IMR-90 (cell line): ENCODE measurements at regions not wholly inside any gene's neighbourhood (a gene's known extent, or its start where the extent isn't known, plus 50 kb on each side); places are given as distances from the start of the nearest gene placed in this dataset.

ENCODE experiments used
- ATAC-seq: fragments of 200-7000 bp; cut with Tn5 transposase; 2 replicates; pipeline ENCODE4 v1.9.1; 2020; ENCODE audit warnings: low read depth, mild to moderate bottlenecking, moderate library complexity
- BruUV-seq: library from RNA; stranded (reverse); fragments of 400-500 nt; replicated peaks from 2 replicates; lab custom pipeline; 2021; lab: Mats Ljungman, UMichigan
- CTCF ChIA-PET: fragments of 300-600 bp; formaldehyde crosslinking; extraction: SDS; loops from one replicate; lab custom pipeline; 2021; ENCODE audit warnings: antibody characterized with exemption; lab: Yijun Ruan, JAX
- POLR2A ChIA-PET: fragments of 300-600 bp; sonication (Branson Sonifier 250); formaldehyde crosslinking; loops from one replicate; lab custom pipeline; 2022; ENCODE audit warnings: antibody characterized with exemption; ENCODE audit not compliant: unreplicated experiment; lab: Charles Lee
- DNase-seq: peaks from one replicate; pipeline ENCODE4 v3.0.0; 2013
- H2AFZ ChIP-seq: replicated peaks from 2 replicates; pipeline ENCODE3; 2013; ENCODE audit warnings: low read length, mild to moderate bottlenecking; ENCODE audit not compliant: poor library complexity
- H2AK5ac ChIP-seq: 2 replicates; pipeline ENCODE4 v1.6.1; 2013; ENCODE audit warnings: low read depth, low read length, inconsistent platforms
- H2AK9ac ChIP-seq: replicated peaks from 2 replicates; pipeline ENCODE3; 2013; ENCODE audit warnings: mild to moderate bottlenecking, low read depth, low read length, moderate library complexity; ENCODE audit not compliant: poor library complexity
- H2BK120ac ChIP-seq: 2 replicates; pipeline ENCODE4 v1.6.1; 2013; ENCODE audit warnings: low read depth, low read length, inconsistent platforms
- H2BK15ac ChIP-seq: 3 replicates; pipeline ENCODE4 v1.6.1; 2013; ENCODE audit warnings: low read depth, low read length, inconsistent platforms
- H2BK20ac ChIP-seq: 2 replicates; pipeline ENCODE4 v1.6.1; 2013; ENCODE audit warnings: low read depth, mild to moderate bottlenecking, inconsistent platforms, low read length, moderate library complexity
- H2BK5ac ChIP-seq: 2 replicates; pipeline ENCODE4 v1.6.1; 2013; ENCODE audit warnings: mild to moderate bottlenecking, low read depth, low read length, inconsistent platforms; ENCODE audit not compliant: poor library complexity, severe bottlenecking
- H3K14ac ChIP-seq: replicated peaks from 2 replicates; pipeline ENCODE4 v1.6.1; 2013; ENCODE audit warnings: low read depth, low read length, inconsistent platforms
- H3K18ac ChIP-seq: 2 replicates; pipeline ENCODE4 v1.6.1; 2013; ENCODE audit warnings: low read depth, low read length, control low read depth
- H3K23ac ChIP-seq: 2 replicates; pipeline ENCODE4 v1.6.1; 2013; ENCODE audit warnings: low read depth, low read length, inconsistent platforms
- H3K27ac ChIP-seq: 2 replicates; pipeline ENCODE4 v1.5.1; 2013; ENCODE audit warnings: mild to moderate bottlenecking, control low read depth, low read length; ENCODE audit not compliant: insufficient read depth
- H3K27me3 ChIP-seq: 2 replicates; pipeline ENCODE4 v1.6.1; 2013; ENCODE audit warnings: low read length; ENCODE audit not compliant: control insufficient read depth, insufficient read depth
- H3K36me3 ChIP-seq: 2 replicates; pipeline ENCODE4 v1.6.1; 2013; ENCODE audit warnings: low read length, mixed read lengths; ENCODE audit not compliant: control insufficient read depth, insufficient read depth
- H3K4ac ChIP-seq: 2 replicates; pipeline ENCODE4 v1.6.1; 2013; ENCODE audit warnings: low read depth, low read length, inconsistent platforms
- H3K4me1 ChIP-seq: 2 replicates; pipeline ENCODE4 v1.6.1; 2013; ENCODE audit warnings: low read length, mixed read lengths; ENCODE audit not compliant: control insufficient read depth, insufficient read depth
- H3K4me2 ChIP-seq: 2 replicates; pipeline ENCODE4 v1.6.1; 2013; ENCODE audit warnings: low read depth, mild to moderate bottlenecking, control low read depth, low read length, moderate library complexity
- H3K4me3 ChIP-seq: 2 replicates; pipeline ENCODE4 v1.5.1; 2013; ENCODE audit warnings: low read depth, mild to moderate bottlenecking, control low read depth, low read length, moderate library complexity; ENCODE audit not compliant: insufficient read depth
- H3K56ac ChIP-seq: 2 replicates; pipeline ENCODE4 v1.6.1; 2013; ENCODE audit warnings: low read length, inconsistent platforms; ENCODE audit not compliant: insufficient read depth; ENCODE audit errors: extremely low read depth
- H3K79me1 ChIP-seq, 2 experiments: 2 replicates each; pipeline ENCODE4 v1.6.1; 2013; ENCODE audit warnings: low read length in 2 of 2, inconsistent platforms in 1 of 2, low read depth in 1 of 2
- H3K9ac ChIP-seq: 2 replicates; pipeline ENCODE4 v1.6.1; 2013; ENCODE audit warnings: low read depth, low read length, control low read depth
- H3K9me1 ChIP-seq: 2 replicates; pipeline ENCODE4 v1.6.1; 2013; ENCODE audit warnings: low read length, inconsistent platforms; ENCODE audit not compliant: insufficient read depth
- H3K9me3 ChIP-seq: 2 replicates; pipeline ENCODE4 v1.6.1; 2013; ENCODE audit warnings: low read length; ENCODE audit not compliant: control insufficient read depth, insufficient read depth
- H4K20me1 ChIP-seq: 2 replicates; pipeline ENCODE4 v1.6.1; 2013; ENCODE audit warnings: low read length, inconsistent platforms; ENCODE audit not compliant: insufficient read depth
- H4K5ac ChIP-seq: 2 replicates; pipeline ENCODE4 v1.6.1; 2013; ENCODE audit warnings: mild to moderate bottlenecking, low read depth, low read length, control low read depth
- H4K8ac ChIP-seq, 2 experiments: 2 replicates each; pipeline ENCODE4 v1.6.1; 2013; ENCODE audit warnings: low read depth in 2 of 2, low read length in 2 of 2, control low read depth in 1 of 2, inconsistent platforms in 1 of 2
- H4K91ac ChIP-seq: 2 replicates; pipeline ENCODE4 v1.6.1; 2013; ENCODE audit warnings: low read depth, low read length, inconsistent platforms; ENCODE audit not compliant: insufficient read depth
- CEBPB ChIP-seq: IDR thresholded peaks from 2 replicates; pipeline ENCODE4 v1.6.1; 2012; ENCODE audit warnings: low read depth, low read length, improper control_type of control experiment
- CHD1 ChIP-seq: IDR thresholded peaks from 2 replicates; pipeline ENCODE4 v1.6.1; 2012; ENCODE audit warnings: low read depth, low read length, improper control_type of control experiment
- ELK1 ChIP-seq: fragments of 150-350 bp; IDR thresholded peaks from 2 replicates; pipeline ENCODE4 v1.6.1; 2016; ENCODE audit warnings: low read depth, mild to moderate bottlenecking, low read length, moderate library complexity, borderline replicate concordance
- MAFK ChIP-seq: IDR thresholded peaks from 2 replicates; pipeline ENCODE4 v1.6.1; 2012; ENCODE audit warnings: low read depth, low read length, improper control_type of control experiment
- MXI1 ChIP-seq: IDR thresholded peaks from 2 replicates; pipeline ENCODE4 v1.6.1; 2012; ENCODE audit warnings: low read depth, mild to moderate bottlenecking, low read length, moderate library complexity, borderline replicate concordance
- NFE2L2 ChIP-seq: fragments of 150-350 bp; IDR thresholded peaks from 2 replicates; pipeline ENCODE4 v1.6.1; 2016; ENCODE audit warnings: low read depth, mild to moderate bottlenecking, low read length
- POLR2A ChIP-seq: IDR thresholded peaks from 2 replicates; pipeline ENCODE4 v1.6.1; 2012; ENCODE audit warnings: mild to moderate bottlenecking, low read depth, low read length
- RAD21 ChIP-seq: IDR thresholded peaks from 2 replicates; pipeline ENCODE4 v1.6.1; 2012; ENCODE audit warnings: low read length, improper control_type of control experiment
- RCOR1 ChIP-seq: IDR thresholded peaks from 2 replicates; pipeline ENCODE4 v1.6.1; 2012; ENCODE audit warnings: mild to moderate bottlenecking, low read length, improper control_type of control experiment; ENCODE audit not compliant: insufficient replicate concordance
- RFX5 ChIP-seq: IDR thresholded peaks from 2 replicates; pipeline ENCODE4 v1.8.0; 2012; ENCODE audit warnings: low read depth, mild to moderate bottlenecking, low read length, moderate library complexity
- SMC3 ChIP-seq: fragments of 150-350 bp; IDR thresholded peaks from 2 replicates; pipeline ENCODE4 v1.6.1; 2016; ENCODE audit warnings: low read depth, mild to moderate bottlenecking, antibody characterized with exemption, low read length, moderate library complexity
- WGBS, 2 experiments: methylation state at CpG; one replicate each; pipeline versions ENCODE4 v1.1.5 to v1.1.7; 2013; ENCODE audit warnings: missing lambda C conversion rate in 2 of 2; ENCODE audit not compliant: insufficient read length in 1 of 2; ENCODE audit errors: extremely low coverage in 2 of 2; 5-methylcytosine and 5-hydroxymethylcytosine counted together
- dilution Hi-C: fragments of 300-500 bp; cut with HindIII; formaldehyde crosslinking; loops from one replicate; pipeline ENCODE4 v1.14.3; 2018; ENCODE audit warnings: low sequenced_read_pairs; ENCODE audit not compliant: unreplicated experiment
- in situ Hi-C: fragments of 300-500 bp; cut with MboI; formaldehyde crosslinking; loops from 3 replicates; pipeline ENCODE4 v1.14.3; 2019; ENCODE audit warnings: low sequenced_read_pairs, inconsistent platforms, mixed read lengths
- intact Hi-C: fragments of 100-400 bp; cut with micrococcal nuclease; formaldehyde crosslinking; loops from 2 replicates; pipeline ENCODE4 v1.10.0; 2022
- TF ChIP-seq, protein P1 (sequence below): conservative IDR thresholded peaks from 2 replicates; pipeline ENCODE4 v1.5.1; 2012; ENCODE audit warnings: mild to moderate bottlenecking, low read depth, low read length, improper control_type of control experiment

GRCh38 chr17:79252886-79253285 is 178.3 kb downstream of the ENGASE start:
- no peak overlapping the region for H2AK5ac ChIP-seq
- H3K27ac ChIP-seq: no peak overlapping the region
- no peak overlapping the region for H4K8ac ChIP-seq
- TF ChIP-seq MXI1: no peak
- no peak for TF ChIP-seq POLR2A
- TF ChIP-seq RAD21: no peak
- no peak for TF ChIP-seq NFE2L2
- TF ChIP-seq RFX5: no peak
- TF ChIP-seq ELK1: no peak
- no peak for TF ChIP-seq MAFK
- TF ChIP-seq, protein P1, sequence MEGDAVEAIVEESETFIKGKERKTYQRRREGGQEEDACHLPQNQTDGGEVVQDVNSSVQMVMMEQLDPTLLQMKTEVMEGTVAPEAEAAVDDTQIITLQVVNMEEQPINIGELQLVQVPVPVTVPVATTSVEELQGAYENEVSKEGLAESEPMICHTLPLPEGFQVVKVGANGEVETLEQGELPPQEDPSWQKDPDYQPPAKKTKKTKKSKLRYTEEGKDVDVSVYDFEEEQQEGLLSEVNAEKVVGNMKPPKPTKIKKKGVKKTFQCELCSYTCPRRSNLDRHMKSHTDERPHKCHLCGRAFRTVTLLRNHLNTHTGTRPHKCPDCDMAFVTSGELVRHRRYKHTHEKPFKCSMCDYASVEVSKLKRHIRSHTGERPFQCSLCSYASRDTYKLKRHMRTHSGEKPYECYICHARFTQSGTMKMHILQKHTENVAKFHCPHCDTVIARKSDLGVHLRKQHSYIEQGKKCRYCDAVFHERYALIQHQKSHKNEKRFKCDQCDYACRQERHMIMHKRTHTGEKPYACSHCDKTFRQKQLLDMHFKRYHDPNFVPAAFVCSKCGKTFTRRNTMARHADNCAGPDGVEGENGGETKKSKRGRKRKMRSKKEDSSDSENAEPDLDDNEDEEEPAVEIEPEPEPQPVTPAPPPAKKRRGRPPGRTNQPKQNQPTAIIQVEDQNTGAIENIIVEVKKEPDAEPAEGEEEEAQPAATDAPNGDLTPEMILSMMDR: no peak
- TF ChIP-seq SMC3: no peak
- TF ChIP-seq CEBPB: no peak
- no peak for TF ChIP-seq CHD1
- no peak for TF ChIP-seq RCOR1
- no peak overlapping the region for H3K56ac ChIP-seq
- H3K9ac ChIP-seq: no peak overlapping the region
- no peak overlapping the region for H3K4me2 ChIP-seq
- no peak overlapping the region for H2AFZ ChIP-seq
- H3K36me3 ChIP-seq: no peaks in the 10 kb centered on the region
- intact Hi-C loops: no loop called here
- dilution Hi-C loops: no loop called here
- no peak overlapping the region for H3K14ac ChIP-seq
- H4K20me1 ChIP-seq: no peaks in the 10 kb centered on the region
- in situ Hi-C loops: no loop called here
- H3K23ac ChIP-seq: no peak overlapping the region
- DNase-seq (no peak), ATAC-seq (no peak)
- H3K18ac ChIP-seq: no peak overlapping the region
- no peak overlapping the region for H3K4me3 ChIP-seq
- no TSS peak for BruUV-seq
- CTCF ChIA-PET: no interaction called here
- no peaks in the 10 kb centered on the region for H3K9me3 ChIP-seq
- no peak overlapping the region for H2BK15ac ChIP-seq
- H3K4ac ChIP-seq: no peak overlapping the region
- H3K9me1 ChIP-seq: no peaks in the 10 kb centered on the region
- POLR2A ChIA-PET: no interaction called here
- H2BK5ac ChIP-seq: no peak overlapping the region
- H2BK120ac ChIP-seq: no peak overlapping the region
- no peaks in the 10 kb centered on the region for H3K4me1 ChIP-seq
- H4K91ac ChIP-seq: no peak overlapping the region
- no peak overlapping the region for H4K5ac ChIP-seq
- H2BK20ac ChIP-seq: no peak overlapping the region
- no peak overlapping the region for H2AK9ac ChIP-seq
- H3K79me1 ChIP-seq: no peaks in the 10 kb centered on the region
- WGBS, 2 experiments: no CpG with 5 or more reads among the region's 12 CpGs
- peaks cover 13% of the 10 kb centered on the region for H3K27me3 ChIP-seq
